HG02852 (cell line): ENCODE measurements at regions not wholly inside any gene's neighbourhood (a gene's known extent, or its start where the extent isn't known, plus 50 kb on each side); places are given as distances from the start of the nearest gene placed in this dataset.

Experiments
- ATAC-seq: cut with Tn5 transposase; IDR thresholded peaks from one replicate; pipeline ENCODE4 v1.9.1; 2021; ENCODE audit warnings: mild to moderate bottlenecking, moderate library complexity; ENCODE audit not compliant: unreplicated experiment

- no peak for ATAC-seq
Observed at GRCh38 chr1:37237948-37238347, 203.6 kb upstream of the GRIK3 start.

GRCh38 chr1:37238364-37239224, 204.3 kb upstream of the GRIK3 start:
- no peak for ATAC-seq

- no peak for ATAC-seq
Observed at GRCh38 chr1:37239225-37239740, 205.0 kb upstream of the GRIK3 start.

- ATAC-seq = no peak
Observed at GRCh38 chr1:37240897-37241296, 206.6 kb upstream of the GRIK3 start.

GRCh38 chr1:37242501-37242900, 208.2 kb upstream of the GRIK3 start:
- no peak for ATAC-seq

- ATAC-seq = no peak
Observed at GRCh38 chr1:37243368-37244082, 209.2 kb upstream of the GRIK3 start.

GRCh38 chr1:37244083-37244480, 209.8 kb upstream of the GRIK3 start:
- no peak for ATAC-seq

GRCh38 chr1:37244815-37245214, 210.5 kb upstream of the GRIK3 start:
- ATAC-seq = no peak

GRCh38 chr1:37246631-37247030, 212.3 kb upstream of the GRIK3 start:
- ATAC-seq = no peak

GRCh38 chr1:37250371-37250770, 216.1 kb upstream of the GRIK3 start:
- no peak for ATAC-seq

- no peak for ATAC-seq
Observed at GRCh38 chr1:37255136-37255795, 219.1 kb upstream of the ZC3H12A start.

GRCh38 chr1:37255868-37256267, 218.5 kb upstream of the ZC3H12A start:
- ATAC-seq = no peak

GRCh38 chr1:37257646-37258045, 216.7 kb upstream of the ZC3H12A start:
- ATAC-seq = no peak

- no peak for ATAC-seq
Observed at GRCh38 chr1:37258068-37258467, 216.3 kb upstream of the ZC3H12A start.

GRCh38 chr1:37259019-37259418, 215.4 kb upstream of the ZC3H12A start:
- no peak for ATAC-seq

- no peak for ATAC-seq
Observed at GRCh38 chr1:37261129-37261528, 213.3 kb upstream of the ZC3H12A start.

GRCh38 chr1:37262439-37263170, 211.8 kb upstream of the ZC3H12A start:
- no peak for ATAC-seq

- no peak for ATAC-seq
Observed at GRCh38 chr1:37265156-37265555, 209.2 kb upstream of the ZC3H12A start.

- ATAC-seq = no peak
Observed at GRCh38 chr1:37265786-37266667, 208.4 kb upstream of the ZC3H12A start.
